GM21529 (cell line): ENCODE measurements at regions not wholly inside any gene's neighbourhood (a gene's known extent, or its start where the extent isn't known, plus 50 kb on each side); places are given as distances from the start of the nearest gene placed in this dataset.
"Not testable (repeated sequence)": the region's sequence is repeated elsewhere in the genome, so short reads cannot be mapped to it uniquely, and the experiment has no call there.

Source experiments
- ATAC-seq: cut with Tn5 transposase; IDR thresholded peaks from one replicate; pipeline ENCODE4 v1.9.1; 2021; ENCODE audit not compliant: unreplicated experiment

DNA sequence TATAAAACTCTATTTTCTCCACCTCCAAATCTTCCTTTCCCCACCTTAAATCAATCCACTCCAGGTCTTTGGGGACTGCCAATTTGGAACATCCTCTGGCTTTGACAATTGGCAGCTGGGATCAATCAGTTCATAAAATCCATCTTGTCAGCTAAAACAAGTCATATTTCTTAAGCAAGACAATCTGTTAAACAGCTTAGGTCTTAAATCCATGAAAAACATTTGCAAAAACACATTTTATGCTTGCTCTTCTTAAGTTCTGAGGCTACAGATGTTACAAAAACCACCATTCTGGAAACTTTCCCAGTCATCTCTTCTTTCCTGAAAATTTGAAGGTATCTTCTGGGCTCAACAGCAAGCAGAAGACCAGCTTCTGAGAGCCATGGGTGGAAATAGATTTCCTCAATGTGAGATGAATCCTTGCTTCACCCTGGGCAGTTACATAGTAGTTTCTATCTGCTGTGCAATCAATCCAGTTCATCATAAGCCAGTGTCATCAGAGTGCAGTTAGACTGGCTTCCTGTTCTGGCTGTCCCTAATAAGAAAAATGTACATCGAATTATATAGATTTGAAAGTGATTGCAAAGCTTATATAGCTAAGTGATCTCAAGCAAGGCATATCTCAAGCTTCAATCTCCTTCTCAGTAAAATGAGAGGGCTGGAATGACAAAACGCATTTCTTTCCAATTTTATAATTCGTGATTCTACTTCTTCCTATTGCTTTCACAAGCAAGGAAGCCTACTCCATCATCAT lies 402.7 kb upstream of the INTU start:
- ATAC-seq = no peak

DNA sequence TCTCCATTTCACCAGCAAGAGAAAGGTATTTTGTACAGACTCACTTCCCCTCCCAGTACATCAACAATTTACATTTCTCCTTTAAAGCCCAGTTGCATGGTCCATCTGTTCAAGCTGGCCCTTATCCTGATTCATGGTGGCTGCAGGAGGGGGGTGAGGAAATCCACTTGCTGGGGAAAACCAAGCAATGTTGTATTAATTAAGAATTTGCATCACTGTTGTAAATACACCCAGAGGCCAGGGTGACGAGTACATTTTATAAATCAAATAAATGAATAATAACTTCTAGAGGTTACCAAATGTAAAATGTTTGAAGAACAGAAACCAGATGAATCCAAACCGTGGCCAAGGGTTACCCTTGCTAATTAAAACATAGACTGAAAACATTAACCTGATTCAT lies 395.9 kb upstream of the INTU start:
- ATAC-seq = no peak

DNA sequence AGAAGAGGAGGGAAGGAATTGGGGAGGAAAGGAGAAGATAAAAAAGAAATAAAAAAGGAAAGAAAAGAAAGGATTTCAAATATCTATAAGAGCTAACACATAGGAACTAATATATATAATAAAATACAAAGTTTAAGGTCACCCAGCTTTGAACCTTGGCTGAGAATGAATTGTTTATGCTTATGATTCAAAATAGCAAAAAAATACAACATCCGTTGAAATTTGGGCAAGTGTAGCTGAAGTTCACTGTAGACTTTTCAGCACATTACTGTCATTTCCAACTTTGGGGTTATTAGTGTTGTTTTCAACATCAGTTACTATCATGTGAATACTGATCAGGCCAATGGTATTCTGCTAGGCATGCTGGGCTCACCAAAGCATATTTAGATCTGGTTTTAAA lies 395.2 kb upstream of the INTU start:
- no peak for ATAC-seq

DNA sequence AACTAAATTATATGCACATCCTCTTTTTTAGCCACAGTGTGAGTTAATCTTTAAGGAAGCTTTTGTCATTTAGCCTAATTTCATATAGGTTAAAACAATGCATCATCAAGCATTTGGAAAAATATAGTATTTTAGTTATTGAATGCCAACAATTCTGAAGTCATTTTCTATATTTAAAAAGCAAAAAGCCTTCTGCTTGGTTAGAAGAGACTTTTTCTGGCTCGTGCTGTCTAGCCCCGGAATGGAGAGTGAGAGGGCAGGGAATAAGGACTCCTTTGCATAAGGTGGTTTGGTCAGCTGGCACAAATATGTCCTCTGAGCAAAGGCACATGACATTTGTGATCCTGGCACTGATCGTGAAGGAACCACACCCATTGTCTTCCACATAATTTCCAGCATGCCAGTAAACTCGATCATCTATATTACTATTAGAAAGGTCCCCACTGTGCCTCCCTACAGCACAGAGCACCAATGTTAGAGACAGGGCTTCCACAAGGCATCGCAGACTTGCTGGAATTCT lies 393.7 kb upstream of the INTU start:
- ATAC-seq = no peak

DNA sequence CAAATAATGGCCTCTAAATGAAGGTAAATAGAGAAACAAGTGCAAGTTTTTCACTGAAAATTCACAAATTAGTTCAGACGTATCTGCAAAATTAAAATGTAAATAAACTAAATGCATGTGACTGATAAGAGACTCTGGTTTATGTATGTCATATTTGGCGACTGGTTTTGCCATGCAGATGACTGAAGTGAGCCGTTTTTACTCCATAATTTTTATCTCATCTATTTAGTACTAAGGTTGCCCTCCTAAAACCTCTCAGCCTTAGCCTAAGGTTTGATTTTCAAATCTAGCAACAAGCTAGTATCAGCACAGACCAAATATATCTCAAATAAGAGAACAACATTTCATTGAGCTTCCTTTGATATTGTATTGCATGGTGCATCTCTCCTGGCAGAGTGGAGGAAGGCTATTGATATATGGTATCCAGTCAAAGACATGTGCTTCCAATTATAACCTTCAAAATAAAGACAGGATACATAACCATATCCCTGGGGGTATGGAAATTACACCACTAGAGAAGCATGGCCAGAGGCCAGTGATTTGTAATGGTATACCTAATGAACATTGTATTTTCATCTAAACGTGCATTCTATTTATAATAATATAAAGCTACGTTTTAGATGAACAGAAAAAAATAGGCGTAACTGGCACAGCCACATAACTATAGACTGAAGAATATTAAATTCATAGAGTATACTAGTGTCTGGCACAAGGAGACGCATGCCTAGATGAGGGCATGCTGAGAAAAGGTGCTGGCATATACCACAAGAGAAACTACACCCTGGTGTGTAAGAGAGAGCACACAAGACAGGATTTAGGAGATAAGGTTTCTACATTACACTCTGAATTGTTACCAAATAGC lies 392.6 kb upstream of the INTU start:
- no peak for ATAC-seq

DNA sequence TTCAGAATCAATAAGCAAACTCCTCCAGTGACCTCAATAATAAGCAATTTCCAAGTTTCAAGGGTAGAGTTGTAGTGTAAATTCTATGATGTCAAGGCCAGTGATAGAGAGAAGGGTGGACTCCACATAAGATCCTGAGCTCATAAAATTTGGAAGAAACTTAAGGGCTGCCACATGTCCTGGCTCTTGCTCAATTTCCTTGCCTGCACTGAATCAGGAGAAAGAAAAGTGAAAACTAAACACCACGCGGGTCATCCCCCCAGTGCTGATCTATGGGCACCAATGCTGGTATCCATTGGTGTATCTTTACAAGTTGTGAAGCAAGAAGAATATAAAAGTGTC lies 392.0 kb upstream of the INTU start:
- no peak for ATAC-seq

DNA sequence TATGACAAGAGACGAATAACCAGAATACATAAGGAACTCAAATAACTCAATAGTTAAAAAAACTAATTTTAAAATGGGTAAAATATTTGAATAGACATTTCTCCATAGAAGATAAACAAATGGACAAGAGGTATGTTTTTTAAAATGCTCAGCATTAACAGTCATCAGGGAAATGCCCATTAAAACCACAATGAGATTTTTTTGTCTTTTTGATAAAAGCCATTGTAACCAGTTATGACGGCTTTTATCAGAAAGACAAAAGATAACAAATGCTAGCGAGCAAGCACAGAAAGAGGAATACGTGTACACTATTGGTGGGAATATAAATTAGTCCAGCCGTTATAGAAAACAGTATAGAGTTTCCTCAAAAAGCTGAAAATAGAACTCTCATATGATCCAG lies 388.2 kb upstream of the INTU start:
- no peak for ATAC-seq

DNA sequence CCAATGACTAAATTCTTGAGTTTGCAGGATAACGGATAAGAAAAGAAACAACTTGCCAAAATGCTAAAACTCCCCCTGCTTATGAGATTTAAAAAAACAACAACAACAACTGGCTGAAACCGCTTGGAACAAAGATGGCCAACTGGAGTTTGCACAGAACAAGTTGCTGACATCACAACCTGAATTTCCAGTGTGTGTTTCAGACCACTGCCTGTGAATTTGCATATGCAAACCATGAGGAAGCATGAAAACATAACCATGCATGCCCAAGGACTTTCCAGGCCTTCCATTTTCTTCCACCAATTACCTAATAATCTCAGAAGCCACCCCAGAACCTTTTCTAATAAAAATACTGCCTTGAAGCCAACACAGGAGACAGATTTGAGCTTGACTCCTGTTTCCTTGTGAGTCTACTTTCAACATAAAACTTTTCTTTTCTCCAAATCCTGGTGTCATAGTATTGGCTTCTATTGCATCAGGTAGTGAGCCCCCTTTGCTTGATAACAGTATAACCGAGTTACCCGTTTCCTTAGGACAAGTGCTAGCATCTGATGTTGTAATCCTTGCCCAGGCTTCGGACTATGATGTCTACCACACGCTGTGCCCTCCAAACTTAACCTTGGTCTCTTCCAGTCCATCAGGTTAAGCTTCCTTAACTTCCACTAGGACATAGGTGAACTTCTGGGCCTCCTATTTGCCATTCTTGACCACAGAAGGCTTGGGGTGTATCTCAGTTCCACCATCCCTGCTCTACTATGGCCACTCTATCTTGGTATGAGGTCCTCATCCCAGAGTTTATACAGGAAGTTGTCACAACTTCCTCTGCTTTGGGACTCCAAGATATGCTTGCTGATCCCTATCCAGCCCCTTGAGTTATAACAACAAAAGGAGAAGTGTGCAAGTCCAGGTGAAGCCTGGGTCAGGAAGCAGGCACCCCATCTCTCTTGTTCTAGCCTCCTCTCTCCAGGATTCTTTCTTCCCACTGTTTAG lies 385.5 kb upstream of the INTU start:
- ATAC-seq = no peak

DNA sequence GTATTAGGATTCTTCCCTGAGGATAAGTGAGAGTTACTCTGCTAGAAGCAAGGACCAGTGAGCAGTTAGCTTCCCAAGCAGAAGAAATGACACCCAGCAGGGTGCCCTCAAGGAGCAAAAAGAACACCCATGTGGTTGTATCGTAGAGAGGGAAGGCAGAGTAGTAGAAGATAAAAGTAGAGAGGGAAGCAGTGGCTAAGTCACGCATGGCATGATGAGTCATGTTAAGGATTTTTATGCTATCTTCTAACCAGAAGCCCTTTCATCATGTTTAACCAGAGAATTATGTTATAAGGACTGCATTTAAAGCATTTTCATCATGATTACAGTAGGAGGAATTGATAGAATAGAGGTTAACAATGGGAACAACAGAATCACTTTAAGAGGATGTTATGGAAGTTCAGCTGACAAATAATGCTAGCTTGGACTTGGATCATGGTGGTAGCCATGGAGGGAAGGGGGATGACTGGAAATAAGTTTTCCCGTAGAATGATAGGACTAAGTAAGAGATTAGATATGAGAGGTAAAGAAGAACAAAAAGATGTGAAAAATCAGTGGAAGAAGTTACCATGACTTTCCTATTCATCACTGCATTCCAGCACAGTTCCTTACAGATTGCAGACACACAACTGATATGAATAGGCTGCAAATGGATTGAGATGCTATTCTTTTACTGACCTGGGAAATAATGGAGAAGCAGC lies 383.5 kb upstream of the INTU start:
- ATAC-seq = no peak

DNA sequence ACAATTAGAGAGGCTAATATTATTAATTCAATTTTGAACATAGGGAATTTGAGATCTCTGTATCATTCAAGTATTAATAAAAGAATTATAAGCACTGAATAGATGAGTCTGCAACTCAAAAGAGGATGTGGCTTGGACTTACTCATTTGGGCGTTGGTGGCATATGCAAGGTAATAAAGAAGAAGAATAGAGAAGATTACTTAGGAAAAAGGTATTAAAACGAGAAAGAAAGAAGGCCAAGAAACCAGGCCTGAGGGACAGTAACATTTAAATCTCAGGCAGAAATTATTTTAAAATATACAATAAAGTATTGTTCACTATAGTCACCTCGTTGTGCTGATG lies 383.0 kb upstream of the INTU start:
- ATAC-seq = no peak

DNA sequence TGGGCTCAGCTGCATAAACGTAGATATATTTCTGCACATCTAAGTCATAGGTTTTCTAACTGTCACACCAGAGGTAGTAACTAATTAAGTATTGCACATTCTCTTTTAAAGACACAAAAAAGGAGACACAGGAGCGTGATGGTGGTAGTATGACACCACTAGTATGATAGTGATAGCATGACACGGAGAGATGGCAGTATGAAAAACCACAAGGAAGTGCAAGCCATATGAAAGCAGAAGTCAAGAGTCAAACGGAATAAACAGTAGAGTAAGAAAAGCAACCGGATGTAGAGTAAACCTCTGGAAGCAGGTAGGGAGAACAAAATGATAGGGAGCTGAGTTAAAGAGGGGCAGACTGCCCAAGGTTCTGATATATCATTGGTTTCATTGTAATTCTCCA lies 382.2 kb upstream of the INTU start:
- ATAC-seq = no peak

DNA sequence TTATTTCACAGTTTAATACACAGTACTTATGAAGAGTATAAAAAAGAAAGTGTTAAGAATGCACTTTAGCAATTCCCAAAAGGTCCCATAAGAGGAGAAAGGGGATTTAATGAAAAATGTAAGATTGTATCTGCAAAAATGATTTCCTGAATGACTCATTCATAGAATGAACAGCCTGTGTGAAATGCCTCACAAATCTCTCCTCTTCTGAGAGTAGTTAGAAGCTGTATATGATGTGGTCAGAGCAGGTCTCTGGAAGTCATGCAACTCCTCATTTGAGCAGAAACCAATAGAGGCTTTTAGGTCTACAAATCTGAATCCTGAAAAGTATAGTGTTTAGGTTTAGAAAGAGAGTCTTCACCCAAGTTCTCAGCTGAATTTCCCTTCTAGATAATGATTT lies 381.3 kb upstream of the INTU start:
- ATAC-seq = peak; percentile 58

DNA sequence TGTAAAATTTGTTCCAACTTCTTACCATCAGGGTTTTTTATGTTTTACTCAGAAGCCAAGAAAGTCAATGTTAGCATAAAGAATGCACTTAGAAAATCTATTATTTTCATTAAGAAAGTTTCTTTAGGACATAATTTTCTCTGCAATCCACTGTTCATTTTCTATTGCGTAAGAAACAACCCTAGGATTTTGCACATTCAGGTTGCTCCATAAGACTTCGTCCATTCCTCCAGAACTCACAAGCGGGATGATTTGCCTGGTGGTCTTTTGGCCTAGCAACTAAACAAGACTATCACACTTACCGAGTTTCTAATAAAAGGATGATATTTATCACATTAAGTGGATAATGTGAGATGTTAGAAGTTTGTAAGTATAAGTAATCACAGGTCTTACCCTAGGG lies 376.3 kb upstream of the INTU start:
- no peak for ATAC-seq

DNA sequence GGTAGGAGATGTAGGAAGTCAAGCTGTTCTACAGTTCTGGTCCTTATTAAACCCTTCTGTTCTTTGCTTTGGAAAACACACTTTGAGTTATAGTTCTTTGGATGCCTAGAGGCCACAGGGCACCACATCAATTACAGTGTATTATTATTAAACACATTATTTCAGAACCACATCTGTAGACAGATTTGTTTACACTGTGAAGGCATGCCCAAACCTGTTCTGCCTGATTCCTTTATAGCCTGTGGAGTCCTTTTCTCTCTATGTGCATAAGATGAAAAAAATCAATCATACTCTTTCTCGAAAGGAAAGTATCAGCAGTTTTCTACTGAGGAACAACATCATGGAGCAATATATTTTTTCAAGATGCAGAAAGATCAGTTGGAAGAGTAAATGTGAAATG lies 371.3 kb upstream of the INTU start:
- no peak for ATAC-seq

DNA sequence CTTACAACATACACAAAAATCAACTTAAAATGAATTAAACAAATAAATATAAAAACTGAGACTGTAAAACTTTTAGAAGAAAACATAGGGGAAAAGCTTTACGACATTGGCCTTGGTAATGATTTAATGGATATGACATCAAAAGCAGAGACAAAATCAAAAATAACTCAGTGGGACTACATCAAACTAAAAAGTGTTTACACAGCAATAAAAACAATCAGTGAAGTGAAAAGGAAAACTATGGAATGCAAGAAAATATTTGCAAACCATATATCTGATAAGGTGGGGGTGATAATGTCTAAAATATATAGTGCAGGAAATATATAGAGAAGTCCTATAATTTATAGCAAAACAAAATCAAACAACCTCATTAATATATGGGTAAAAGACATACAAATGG lies 364.4 kb upstream of the INTU start:
- ATAC-seq = no peak

DNA sequence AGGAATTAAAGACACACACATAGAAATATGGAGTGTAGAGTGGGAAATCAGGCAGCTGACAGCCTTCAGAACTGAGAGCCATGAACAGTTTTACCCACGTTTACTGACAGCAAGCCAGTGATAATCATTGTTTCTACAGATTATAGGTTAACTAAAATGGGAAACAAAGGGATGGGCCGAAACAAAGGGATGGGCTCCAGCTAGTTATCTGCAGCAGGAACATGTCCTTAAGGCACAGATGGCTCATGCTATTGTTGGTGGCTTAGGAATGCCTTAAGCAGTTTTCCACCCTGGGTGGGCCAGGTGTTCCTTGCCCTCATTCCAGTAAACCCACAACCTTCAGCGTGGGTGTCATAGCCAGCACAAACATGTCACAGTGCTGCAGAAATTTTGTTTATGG lies 355.7 kb upstream of the INTU start:
- ATAC-seq = not testable (repeated sequence)

DNA sequence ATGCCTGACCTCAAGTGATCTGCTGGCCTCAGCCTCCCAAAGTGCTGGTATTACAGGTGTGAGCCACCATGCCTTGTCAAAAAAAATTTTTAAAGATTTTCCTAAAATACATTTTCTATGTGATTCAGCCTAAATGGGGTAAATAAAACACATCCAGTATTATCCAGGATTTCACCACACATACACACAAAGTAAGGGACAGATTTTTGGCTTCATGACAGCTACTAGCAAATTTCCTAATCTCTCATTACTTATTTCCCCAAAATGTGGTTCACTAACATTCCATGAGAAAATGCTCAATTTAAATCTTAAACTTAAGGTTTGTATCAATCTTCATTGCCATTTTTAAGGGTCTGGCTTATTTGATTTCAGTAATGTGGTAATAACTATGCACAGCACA lies 348.5 kb upstream of the INTU start:
- ATAC-seq = no peak

DNA sequence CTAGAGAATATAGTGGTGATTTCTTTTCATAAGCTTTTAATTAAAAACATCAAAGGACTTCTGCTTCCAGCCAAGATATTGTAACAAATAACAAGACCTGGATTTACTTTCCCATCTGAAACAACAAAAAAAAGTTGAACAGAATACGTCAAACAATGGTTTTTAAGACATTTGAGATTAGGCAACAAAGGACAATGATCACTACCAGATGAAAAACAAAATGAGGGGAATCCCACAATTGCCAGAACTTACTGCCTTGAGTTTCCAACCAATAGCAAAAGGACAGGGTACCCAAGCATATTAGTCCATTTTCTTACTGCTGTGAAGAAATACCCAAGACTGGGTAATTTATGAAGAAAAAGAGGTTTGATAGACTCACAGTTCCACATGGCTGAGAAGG lies 341.4 kb upstream of the INTU start:
- ATAC-seq = no peak

DNA sequence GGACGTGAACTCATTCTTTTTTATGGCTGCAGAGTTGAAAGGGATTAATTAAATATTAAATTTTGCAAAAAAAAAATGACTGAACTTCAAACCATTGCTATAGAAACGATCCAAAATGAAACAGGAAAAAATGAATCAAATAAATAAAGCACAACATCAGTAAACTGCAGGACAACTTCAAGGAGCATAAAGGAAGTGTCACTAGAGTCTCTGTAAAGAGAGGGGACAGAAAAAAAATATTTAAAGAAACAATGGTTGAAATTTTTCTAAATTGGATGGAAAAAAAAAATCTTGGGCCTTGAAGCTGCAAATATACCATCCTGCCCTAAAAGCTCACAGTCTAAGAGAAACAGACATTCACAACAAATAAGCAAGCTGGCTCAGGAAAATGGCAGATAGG lies 339.3 kb upstream of the INTU start:
- no peak for ATAC-seq

DNA sequence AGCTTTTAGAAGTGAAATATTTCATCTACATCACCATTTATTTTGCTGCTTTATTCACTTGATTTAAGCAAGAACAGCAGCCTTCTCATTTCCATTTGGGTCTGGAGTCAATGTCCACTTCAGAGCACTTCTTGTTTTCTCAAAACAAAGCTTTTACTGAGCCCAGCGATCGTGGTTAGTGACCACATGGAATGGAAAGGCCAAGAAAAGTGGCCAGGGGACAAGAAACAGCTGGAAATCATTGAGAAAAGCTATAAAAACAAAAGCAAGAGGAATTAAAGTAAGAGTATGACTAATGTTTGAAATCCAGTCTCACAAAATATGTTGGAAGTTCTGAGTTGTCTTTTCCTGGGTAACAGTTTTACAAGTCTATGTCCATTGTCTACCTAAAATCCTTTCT lies 328.4 kb upstream of the INTU start:
- ATAC-seq = no peak

DNA sequence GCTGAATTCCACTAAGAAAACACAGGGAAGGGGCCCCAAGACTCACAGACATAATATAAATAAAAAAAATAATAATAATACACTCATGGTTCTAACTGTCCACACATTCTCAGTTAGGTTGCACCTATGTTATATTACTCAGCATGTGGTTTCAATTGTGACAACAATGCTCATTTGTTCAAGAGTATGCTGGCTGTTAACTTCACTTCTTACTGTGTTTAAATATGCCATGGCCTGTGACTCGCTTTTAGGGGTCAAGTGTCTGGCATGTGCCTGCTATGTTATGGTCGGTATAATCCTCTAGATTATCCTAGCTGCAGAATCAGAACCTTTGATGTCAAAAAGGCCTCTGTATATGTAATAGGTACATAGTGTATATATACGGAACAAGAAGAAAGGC lies 324.8 kb upstream of the INTU start:
- ATAC-seq = no peak
